GM19351 (cell line): ENCODE measurements at regions not wholly inside any gene's neighbourhood (a gene's known extent, or its start where the extent isn't known, plus 50 kb on each side); places are given as distances from the start of the nearest gene placed in this dataset.
"Not testable (repeated sequence)": the region's sequence is repeated elsewhere in the genome, so short reads cannot be mapped to it uniquely, and the experiment has no call there.

ENCODE experiments used
- ATAC-seq: cut with Tn5 transposase; IDR thresholded peaks from one replicate; pipeline ENCODE4 v1.9.1; 2021; ENCODE audit warnings: mild to moderate bottlenecking, moderate library complexity; ENCODE audit not compliant: unreplicated experiment

GRCh38 chr4:27620886-27621285, 760.2 kb downstream of the STIM2 start:
- no peak for ATAC-seq

GRCh38 chr4:27624749-27625148, 764.1 kb downstream of the STIM2 start:
- ATAC-seq: no peak

GRCh38 chr4:27628609-27629008, 768.0 kb downstream of the STIM2 start:
- ATAC-seq: no peak

GRCh38 chr4:27629532-27630225, 769.0 kb downstream of the STIM2 start:
- ATAC-seq: no peak

GRCh38 chr4:27635936-27636913, 775.6 kb downstream of the STIM2 start:
- ATAC-seq: peak; percentile 79

- no peak for ATAC-seq
Measured at GRCh38 chr4:27638163-27638915, 777.7 kb downstream of the STIM2 start.

- no peak for ATAC-seq
Measured at GRCh38 chr4:27643101-27643500, 782.5 kb downstream of the STIM2 start.

- ATAC-seq: no peak
Measured at GRCh38 chr4:27648416-27648815, 787.8 kb downstream of the STIM2 start.

GRCh38 chr4:27662426-27662825, 801.8 kb downstream of the STIM2 start:
- ATAC-seq: no peak

GRCh38 chr4:27666943-27667342, 806.3 kb downstream of the STIM2 start:
- ATAC-seq: no peak

- no peak for ATAC-seq
Measured at GRCh38 chr4:27668001-27668400, 807.4 kb downstream of the STIM2 start.

GRCh38 chr4:27678027-27678426, 817.4 kb downstream of the STIM2 start:
- ATAC-seq: no peak

GRCh38 chr4:27684610-27685011, 824.0 kb downstream of the STIM2 start:
- ATAC-seq: peak; percentile 95

GRCh38 chr4:27685091-27685490, 824.5 kb downstream of the STIM2 start:
- ATAC-seq: no peak

- ATAC-seq: no peak
Measured at GRCh38 chr4:27685947-27686346, 825.3 kb downstream of the STIM2 start.

- peak; percentile 98 for ATAC-seq
Measured at GRCh38 chr4:27692158-27692557, 831.5 kb downstream of the STIM2 start.

- no peak for ATAC-seq
Measured at GRCh38 chr4:27692868-27693634, 832.4 kb downstream of the STIM2 start.

GRCh38 chr4:27696257-27696656, 835.6 kb downstream of the STIM2 start:
- not testable (repeated sequence) for ATAC-seq

GRCh38 chr4:27701606-27702005, 841.0 kb downstream of the STIM2 start:
- no peak for ATAC-seq

GRCh38 chr4:27702730-27703431, 842.2 kb downstream of the STIM2 start:
- ATAC-seq: no peak
